ENCODE measurements at regions not wholly inside any gene's neighbourhood (a gene's known extent, or its start where the extent isn't known, plus 50 kb on each side); places are given as distances from the start of the nearest gene placed in this dataset.

DNA sequence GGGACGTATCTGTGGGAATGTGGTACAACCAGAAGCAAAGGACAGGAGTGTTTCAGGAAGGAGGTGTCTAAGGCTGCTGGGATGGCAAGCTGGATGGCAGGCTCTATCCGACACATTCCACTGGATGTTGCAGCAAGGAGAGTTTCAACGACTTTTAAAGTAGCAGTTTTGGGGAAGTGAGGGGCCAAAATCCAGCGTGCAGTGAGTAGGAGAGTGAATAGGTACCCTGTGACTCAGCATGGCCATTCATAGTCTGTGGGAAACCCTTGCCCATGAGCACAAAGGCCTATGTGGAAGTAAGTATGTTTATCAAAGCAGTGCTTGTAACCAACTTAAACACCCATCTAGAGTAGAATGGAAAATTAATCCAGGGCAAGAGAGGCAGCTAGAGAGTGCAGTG is 664.7 kb downstream of the ACTL7B start:
- H2AFZ ChIP-seq (ENCODE audit: low read length): no peak overlapping the region
- H3K79me2 ChIP-seq (ENCODE audit: insufficient read depth, low read length): no peaks in the 10 kb centered on the region
- H3K27ac ChIP-seq (ENCODE audit: insufficient read length, low read depth, low read length): no peak overlapping the region
- no peaks in the 10 kb centered on the region for H3K9me3 ChIP-seq (ENCODE audit: control insufficient read depth, low read depth, low read length)
- no peak overlapping the region for H2BK5ac ChIP-seq (ENCODE audit: insufficient read length, low read length)
- H2BK20ac ChIP-seq (ENCODE audit: low read depth, low read length, poor library complexity, severe bottlenecking): no peak overlapping the region
- H4K8ac ChIP-seq (replicated peaks; ENCODE audit: insufficient read length, low read depth, low read length): no peak overlapping the region
- H2BK12ac ChIP-seq (ENCODE audit: insufficient read length, low read depth, low read length): no peak overlapping the region
- no peak overlapping the region for H2BK120ac ChIP-seq (ENCODE audit: low read depth, low read length, poor library complexity, severe bottlenecking)
- Mint-ChIP-seq H3K27me3 (ENCODE audit: low read depth) (no peaks in the 10 kb centered on the region), H3K9me3 (no peaks in the 10 kb centered on the region; a peak in 1 of 5 replicates), H3K27ac (peak overlapping the region in 1 of 3 experiments; percentile 8; a peak in 2 of 7 replicates), H3K4me1 (peaks cover 8 to 12% of the 10 kb centered on the region in 2 experiments), H3K4me3 (no peak overlapping the region), H3K36me3 (ENCODE audit: insufficient read depth in 1 of 3, low read depth in 3 of 3) (no peaks in the 10 kb centered on the region; a peak in 1 of 7 replicates)
- no peak overlapping the region for H3T11ph ChIP-seq (ENCODE audit: low read length)
- H3K9ac ChIP-seq (ENCODE audit: extremely low read depth, insufficient read length, low read length): no peak overlapping the region
- H4K20me1 ChIP-seq (ENCODE audit: control insufficient read depth, insufficient read depth, insufficient read length): no peaks in the 10 kb centered on the region
- H3K27me3 ChIP-seq (ENCODE audit: insufficient read depth, low read length): no peaks in the 10 kb centered on the region
- TF ChIP-seq, protein P1, sequence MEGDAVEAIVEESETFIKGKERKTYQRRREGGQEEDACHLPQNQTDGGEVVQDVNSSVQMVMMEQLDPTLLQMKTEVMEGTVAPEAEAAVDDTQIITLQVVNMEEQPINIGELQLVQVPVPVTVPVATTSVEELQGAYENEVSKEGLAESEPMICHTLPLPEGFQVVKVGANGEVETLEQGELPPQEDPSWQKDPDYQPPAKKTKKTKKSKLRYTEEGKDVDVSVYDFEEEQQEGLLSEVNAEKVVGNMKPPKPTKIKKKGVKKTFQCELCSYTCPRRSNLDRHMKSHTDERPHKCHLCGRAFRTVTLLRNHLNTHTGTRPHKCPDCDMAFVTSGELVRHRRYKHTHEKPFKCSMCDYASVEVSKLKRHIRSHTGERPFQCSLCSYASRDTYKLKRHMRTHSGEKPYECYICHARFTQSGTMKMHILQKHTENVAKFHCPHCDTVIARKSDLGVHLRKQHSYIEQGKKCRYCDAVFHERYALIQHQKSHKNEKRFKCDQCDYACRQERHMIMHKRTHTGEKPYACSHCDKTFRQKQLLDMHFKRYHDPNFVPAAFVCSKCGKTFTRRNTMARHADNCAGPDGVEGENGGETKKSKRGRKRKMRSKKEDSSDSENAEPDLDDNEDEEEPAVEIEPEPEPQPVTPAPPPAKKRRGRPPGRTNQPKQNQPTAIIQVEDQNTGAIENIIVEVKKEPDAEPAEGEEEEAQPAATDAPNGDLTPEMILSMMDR (conservative IDR thresholded peaks at IDR 0.05): no peak
- H3K4me2 ChIP-seq (ENCODE audit: insufficient read depth, insufficient read length, low read length): no peak overlapping the region
- H3K4ac ChIP-seq (ENCODE audit: low read depth, low read length): no peak overlapping the region
- no peak overlapping the region for H3K18ac ChIP-seq (ENCODE audit: insufficient read length, low read depth, low read length)
- no peak overlapping the region for H3K56ac ChIP-seq (ENCODE audit: insufficient read length, low read depth, low read length)
- H3K79me1 ChIP-seq (ENCODE audit: insufficient read depth, low read depth, low read length, poor library complexity, severe bottlenecking): no peaks in the 10 kb centered on the region
- no peak overlapping the region for H3K14ac ChIP-seq (ENCODE audit: insufficient read depth, low read length)
- no peaks in the 10 kb centered on the region for H3K23me2 ChIP-seq (ENCODE audit: insufficient read length, low read depth, low read length, poor library complexity, severe bottlenecking)
- no peak for DNase-seq
- H4K91ac ChIP-seq (ENCODE audit: insufficient read length, low read depth, low read length): no peak overlapping the region
- no peaks in the 10 kb centered on the region for H3K4me1 ChIP-seq (ENCODE audit: insufficient read depth, low read length)
- WGBS (ENCODE audit: extremely low coverage, insufficient read length, low lambda C conversion rate): no CpG with 5 or more reads among the region's 4 CpGs
- H3K23ac ChIP-seq (ENCODE audit: insufficient read length, low read depth, low read length): no peak overlapping the region
- H2AK5ac ChIP-seq (ENCODE audit: insufficient read length, low read length): no peak overlapping the region
- no peak overlapping the region for H4K5ac ChIP-seq (ENCODE audit: insufficient read length, low read depth, low read length)
- no peak overlapping the region for H2BK15ac ChIP-seq (ENCODE audit: low read depth, low read length)
